ENCODE measurements at regions not wholly inside any gene's neighbourhood (a gene's known extent, or its start where the extent isn't known, plus 50 kb on each side); places are given as distances from the start of the nearest gene placed in this dataset.

- no peak overlapping the region for H3K4me3 ChIP-seq (ENCODE audit: low read length)
- DNase-seq (ENCODE audit: low read depth), result peak; percentile 40
- no peak for TF ChIP-seq CTCF (conservative IDR thresholded peaks at IDR 0.05; ENCODE audit: low read depth, low read length)
Observed at GRCh38 chr18:54774423-54774822, 53.9 kb upstream of the RAB27B start.

DNA sequence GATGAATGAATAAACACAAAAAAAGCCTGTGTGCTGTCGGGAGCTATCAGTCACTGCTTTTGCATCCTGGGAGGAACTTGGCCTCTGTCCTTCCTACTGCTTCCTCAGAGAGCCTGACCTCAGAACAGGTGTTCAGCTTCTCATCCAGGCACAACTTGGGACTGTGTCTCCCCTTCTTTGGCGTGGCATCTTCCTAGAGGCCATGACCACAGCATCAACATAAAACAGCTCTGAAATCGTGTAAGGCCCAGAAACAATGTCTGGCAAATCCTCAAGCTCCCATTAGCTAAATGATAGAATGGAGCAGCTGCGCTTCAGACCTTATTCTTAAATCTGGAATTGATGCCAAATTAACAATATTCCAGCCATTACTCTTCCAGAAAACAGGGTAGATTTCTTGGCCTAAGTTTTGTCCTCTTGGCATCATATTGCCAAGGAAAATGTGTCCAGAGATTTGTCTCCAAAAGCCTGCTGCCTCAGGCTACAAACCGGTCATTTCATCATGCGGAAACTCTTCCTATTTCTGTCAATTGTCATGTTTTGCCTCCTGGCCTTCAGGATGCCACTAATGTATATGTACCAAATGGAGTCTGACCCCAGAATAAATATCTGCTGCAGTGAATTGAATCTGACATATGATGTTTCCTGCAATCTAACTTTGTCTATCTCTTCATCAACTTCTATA lies 53.2 kb upstream of the RAB27B start:
- no peak overlapping the region for H3K4me3 ChIP-seq (ENCODE audit: low read length)
- DNase-seq (ENCODE audit: low read depth), result no peak
- no peak for TF ChIP-seq CTCF (conservative IDR thresholded peaks at IDR 0.05; ENCODE audit: low read depth, low read length)

- peak; percentile 89 for DNase-seq (ENCODE audit: low read depth)
- TF ChIP-seq CTCF (conservative IDR thresholded peaks at IDR 0.05; ENCODE audit: low read depth, low read length), result peak; percentile 66
- no peak overlapping the region for H3K4me3 ChIP-seq (ENCODE audit: low read length)
Observed at GRCh38 chr18:54775686-54776085, 52.6 kb upstream of the RAB27B start.

DNA sequence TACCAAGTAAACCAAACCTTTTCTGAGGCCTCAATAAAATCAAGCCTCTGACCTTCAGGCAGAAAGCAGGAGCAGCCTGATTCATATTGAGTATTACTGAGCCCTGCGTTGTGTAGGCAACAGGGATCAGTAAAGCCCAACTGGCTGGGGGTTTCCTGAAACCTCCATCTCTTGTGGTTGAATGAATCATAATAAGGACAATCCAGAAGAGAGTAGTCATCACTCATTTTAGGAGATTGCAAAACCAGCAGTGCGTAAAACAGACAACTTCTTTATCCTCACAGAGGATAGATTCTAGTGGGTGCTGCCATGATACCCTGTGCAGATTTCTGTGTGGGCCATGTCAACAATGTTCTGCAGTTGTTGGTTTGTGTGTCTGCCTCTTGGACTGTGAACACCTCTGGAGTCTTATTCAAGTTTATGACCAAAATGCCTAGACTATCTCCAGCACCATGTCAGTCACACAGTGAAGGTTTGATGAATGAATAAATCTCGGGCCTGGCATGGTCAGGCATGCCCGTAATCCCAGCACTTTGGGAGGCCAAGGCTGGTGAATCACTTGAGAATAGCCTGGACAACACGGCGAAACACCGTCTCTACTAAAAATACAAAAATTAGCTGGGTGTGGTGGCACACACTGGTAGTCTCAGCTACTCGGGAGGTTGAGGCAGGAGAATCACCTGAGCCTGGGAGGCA lies 51.8 kb upstream of the RAB27B start:
- no peak for TF ChIP-seq CTCF (conservative IDR thresholded peaks at IDR 0.05; ENCODE audit: low read depth, low read length)
- DNase-seq (ENCODE audit: low read depth), result peak; percentile 94
- H3K4me3 ChIP-seq (ENCODE audit: low read length), result no peak overlapping the region

GRCh38 chr18:54777118-54777791 lies 51.0 kb upstream of the RAB27B start:
- no peak for DNase-seq (ENCODE audit: low read depth)
- H3K4me3 ChIP-seq (ENCODE audit: low read length), result no peak overlapping the region
- no peak for TF ChIP-seq CTCF (conservative IDR thresholded peaks at IDR 0.05; ENCODE audit: low read depth, low read length)

GRCh38 chr18:54777989-54778388 lies 50.3 kb upstream of the RAB27B start:
- no peak overlapping the region for H3K4me3 ChIP-seq (ENCODE audit: low read length)
- no peak for TF ChIP-seq CTCF (conservative IDR thresholded peaks at IDR 0.05; ENCODE audit: low read depth, low read length)
- DNase-seq (ENCODE audit: low read depth), result no peak
